ENCODE measurements at regions not wholly inside any gene's neighbourhood (a gene's known extent, or its start where the extent isn't known, plus 50 kb on each side); places are given as distances from the start of the nearest gene placed in this dataset.

- DNase-seq (ENCODE audit: low read depth), result no peak
Measured at GRCh38 chr3:18827664-18828063, 320.6 kb upstream of the KCNH8 start.

- no peak for DNase-seq (ENCODE audit: low read depth)
Measured at GRCh38 chr3:18825665-18826064, 322.6 kb upstream of the KCNH8 start.

- no peak for DNase-seq (ENCODE audit: low read depth)
Measured at GRCh38 chr3:18813300-18813699, 335.0 kb upstream of the KCNH8 start.

- no peak for DNase-seq (ENCODE audit: low read depth)
Measured at GRCh38 chr3:18812316-18812715, 336.0 kb upstream of the KCNH8 start.

GRCh38 chr3:18810306-18810661 is 338.0 kb upstream of the KCNH8 start:
- DNase-seq (ENCODE audit: low read depth), result no peak

- DNase-seq (ENCODE audit: low read depth), result no peak
Measured at GRCh38 chr3:18809640-18810305, 338.5 kb upstream of the KCNH8 start.

- DNase-seq (ENCODE audit: low read depth), result no peak
Measured at GRCh38 chr3:18808429-18808828, 339.9 kb upstream of the KCNH8 start.

GRCh38 chr3:18807593-18807992 is 340.7 kb upstream of the KCNH8 start:
- DNase-seq (ENCODE audit: low read depth), result no peak

GRCh38 chr3:18806633-18807032 is 341.7 kb upstream of the KCNH8 start:
- no peak for DNase-seq (ENCODE audit: low read depth)

GRCh38 chr3:18797378-18797777 is 350.9 kb upstream of the KCNH8 start:
- DNase-seq (ENCODE audit: low read depth), result no peak

GRCh38 chr3:18795078-18795477 is 353.2 kb upstream of the KCNH8 start:
- DNase-seq (ENCODE audit: low read depth), result no peak

- no peak for DNase-seq (ENCODE audit: low read depth)
Measured at GRCh38 chr3:18791752-18792151, 356.6 kb upstream of the KCNH8 start.

GRCh38 chr3:18791182-18791581 is 357.1 kb upstream of the KCNH8 start:
- DNase-seq (ENCODE audit: low read depth), result no peak

GRCh38 chr3:18790384-18790783 is 357.9 kb upstream of the KCNH8 start:
- DNase-seq (ENCODE audit: low read depth), result no peak

- DNase-seq (ENCODE audit: low read depth), result no peak
Measured at GRCh38 chr3:18789734-18790133, 358.6 kb upstream of the KCNH8 start.

- no peak for DNase-seq (ENCODE audit: low read depth)
Measured at GRCh38 chr3:18787441-18787840, 360.9 kb upstream of the KCNH8 start.

GRCh38 chr3:18786650-18787323 is 361.5 kb upstream of the KCNH8 start:
- no peak for DNase-seq (ENCODE audit: low read depth)

- no peak for DNase-seq (ENCODE audit: low read depth)
Measured at GRCh38 chr3:18782191-18782590, 357.1 kb upstream of the SATB1 start.

GRCh38 chr3:18780959-18781358 is 355.8 kb upstream of the SATB1 start:
- no peak for DNase-seq (ENCODE audit: low read depth)

GRCh38 chr3:18779704-18780103 is 354.6 kb upstream of the SATB1 start:
- DNase-seq (ENCODE audit: low read depth), result no peak

- DNase-seq (ENCODE audit: low read depth), result no peak
Measured at GRCh38 chr3:18778598-18778997, 353.5 kb upstream of the SATB1 start.

GRCh38 chr3:18778094-18778493 is 353.0 kb upstream of the SATB1 start:
- DNase-seq (ENCODE audit: low read depth), result no peak

- no peak for DNase-seq (ENCODE audit: low read depth)
Measured at GRCh38 chr3:18775501-18775900, 350.4 kb upstream of the SATB1 start.

All from activated T-cell treated with anti-CD3 and anti-CD28 coated beads for 48 hours (primary cell).